ENCODE measurements at regions not wholly inside any gene's neighbourhood (a gene's known extent, or its start where the extent isn't known, plus 50 kb on each side); places are given as distances from the start of the nearest gene placed in this dataset.

GRCh38 chr5:19247302-19247701 lies 740.7 kb downstream of the CDH18 start:
- no peak overlapping the region for H3K27ac ChIP-seq
- 84 to 86% methylated on average over 3 of the region's 3 CpGs for WGBS, 2 donors
- H3K4me3 ChIP-seq, result no peak overlapping the region
- TF ChIP-seq EP300 (IDR thresholded peaks at IDR 0.05) (no peak), POLR2AphosphoS5 (IDR thresholded peaks at IDR 0.05) (no peak), POLR2A (IDR thresholded peaks at IDR 0.05) (no peak), CTCF (IDR thresholded peaks at IDR 0.05) (no peak)
- ATAC-seq (ENCODE audit: low FRiP score in 2 of 2) (no peak), DNase-seq (no peak)
- no peaks in the 10 kb centered on the region for H3K9me3 ChIP-seq
- H3K27me3 ChIP-seq, result no peaks in the 10 kb centered on the region
- no peaks in the 10 kb centered on the region for H3K4me1 ChIP-seq
- H3K36me3 ChIP-seq, result no peaks in the 10 kb centered on the region

- Histone ChIP-seq H3K36me3 (no peaks in the 10 kb centered on the region), H3K4me3 (no peak overlapping the region), H3K27ac (no peak overlapping the region), H3K27me3 (no peaks in the 10 kb centered on the region), H3K9me3 (no peaks in the 10 kb centered on the region), H3K4me1 (no peaks in the 10 kb centered on the region)
- ATAC-seq (ENCODE audit: low FRiP score in 2 of 2), result no peak
- no peak for DNase-seq
- 50 to 53% methylated on average over 1 of the region's 1 CpG for WGBS, 2 donors
- TF ChIP-seq POLR2A (IDR thresholded peaks at IDR 0.05) (no peak), POLR2AphosphoS5 (IDR thresholded peaks at IDR 0.05) (no peak), EP300 (IDR thresholded peaks at IDR 0.05) (no peak), CTCF (IDR thresholded peaks at IDR 0.05) (no peak)
These were observed 732.0 kb downstream of the CDH18 start for GRCh38 chr5:19256036-19256435.

- Histone ChIP-seq H3K4me1 (no peaks in the 10 kb centered on the region), H3K4me3 (no peak overlapping the region), H3K27me3 (no peaks in the 10 kb centered on the region), H3K36me3 (no peaks in the 10 kb centered on the region), H3K9me3 (no peaks in the 10 kb centered on the region), H3K27ac (no peak overlapping the region)
- ATAC-seq (ENCODE audit: low FRiP score in 2 of 2) (no peak), DNase-seq (no peak)
- no peak for TF ChIP-seq CTCF (IDR thresholded peaks at IDR 0.05)
- no peak for TF ChIP-seq POLR2A (IDR thresholded peaks at IDR 0.05)
- no peak for TF ChIP-seq POLR2AphosphoS5 (IDR thresholded peaks at IDR 0.05)
- TF ChIP-seq EP300 (IDR thresholded peaks at IDR 0.05), result no peak
These were observed 729.3 kb downstream of the CDH18 start for GRCh38 chr5:19258686-19259085.

GRCh38 chr5:19261879-19262278 lies 726.1 kb downstream of the CDH18 start:
- ATAC-seq (ENCODE audit: low FRiP score in 2 of 2) (no peak), DNase-seq (no peak)
- Histone ChIP-seq H3K4me1 (no peaks in the 10 kb centered on the region), H3K27ac (no peak overlapping the region), H3K27me3 (no peaks in the 10 kb centered on the region), H3K36me3 (no peaks in the 10 kb centered on the region), H3K4me3 (no peak overlapping the region), H3K9me3 (no peaks in the 10 kb centered on the region)
- TF ChIP-seq EP300 (IDR thresholded peaks at IDR 0.05) (no peak), POLR2AphosphoS5 (IDR thresholded peaks at IDR 0.05) (no peak), POLR2A (IDR thresholded peaks at IDR 0.05) (no peak), CTCF (IDR thresholded peaks at IDR 0.05) (no peak)
- 90 to 92% methylated on average over 4 of the region's 4 CpGs for WGBS, 2 donors

- no peak for ATAC-seq (ENCODE audit: low FRiP score in 2 of 2)
- H3K27ac ChIP-seq, result no peak overlapping the region
- H3K4me1 ChIP-seq, result no peaks in the 10 kb centered on the region
- H3K36me3 ChIP-seq, result no peaks in the 10 kb centered on the region
- no peaks in the 10 kb centered on the region for H3K9me3 ChIP-seq
- WGBS, 2 donors, result 84 to 87% methylated on average over 2 of the region's 2 CpGs
- H3K27me3 ChIP-seq, result no peaks in the 10 kb centered on the region
- no peak for TF ChIP-seq CTCF (IDR thresholded peaks at IDR 0.05)
- no peak for TF ChIP-seq POLR2A (IDR thresholded peaks at IDR 0.05)
- no peak for TF ChIP-seq EP300 (IDR thresholded peaks at IDR 0.05)
- TF ChIP-seq POLR2AphosphoS5 (IDR thresholded peaks at IDR 0.05), result no peak
- no peak for DNase-seq
- no peak overlapping the region for H3K4me3 ChIP-seq
These were observed 723.2 kb downstream of the CDH18 start for GRCh38 chr5:19264821-19265220.
